ENCODE measurements at regions not wholly inside any gene's neighbourhood (a gene's known extent, or its start where the extent isn't known, plus 50 kb on each side); places are given as distances from the start of the nearest gene placed in this dataset.

GRCh38 chr3:46087871-46088270 is 60.6 kb upstream of the XCR1 start:
- no peak for FAIRE-seq

GRCh38 chr3:46086986-46087385 is 59.7 kb upstream of the XCR1 start:
- FAIRE-seq, result no peak

GRCh38 chr3:46086083-46086437 is 58.8 kb upstream of the XCR1 start:
- FAIRE-seq, result no peak

- FAIRE-seq, result no peak
These were observed 58.3 kb upstream of the XCR1 start for GRCh38 chr3:46085421-46086082.

- no peak for FAIRE-seq
These were observed 56.7 kb upstream of the XCR1 start for GRCh38 chr3:46083956-46084355.

GRCh38 chr3:46082849-46083248 is 55.6 kb upstream of the XCR1 start:
- FAIRE-seq, result no peak

GRCh38 chr3:46082021-46082420 is 54.7 kb upstream of the XCR1 start:
- no peak for FAIRE-seq

- FAIRE-seq, result no peak
These were observed 53.7 kb upstream of the XCR1 start for GRCh38 chr3:46080969-46081345.

- no peak for FAIRE-seq
These were observed 53.1 kb upstream of the XCR1 start for GRCh38 chr3:46080124-46080968.

- FAIRE-seq, result peak; percentile 94
These were observed 51.6 kb upstream of the XCR1 start for GRCh38 chr3:46078712-46079400.
